Fibroblast of the aortic adventitia (primary cell): ENCODE measurements at regions not wholly inside any gene's neighbourhood (a gene's known extent, or its start where the extent isn't known, plus 50 kb on each side); places are given as distances from the start of the nearest gene placed in this dataset.
"Not testable (repeated sequence)": the region's sequence is repeated elsewhere in the genome, so short reads cannot be mapped to it uniquely, and the experiment has no call there.

Experiments
- DNase-seq: peaks from one replicate; pipeline ENCODE4 v3.0.0-alpha.2; 2010; ENCODE audit warnings: low read depth
- H3K4me3 ChIP-seq: 2 replicates; pipeline ENCODE4 v1.5.1; 2011; ENCODE audit warnings: low read depth, mild to moderate bottlenecking, control low read depth, low read length, moderate library complexity
- TF ChIP-seq, protein P1 (sequence below): IDR thresholded peaks from 2 replicates; pipeline ENCODE4 v1.5.1; 2011; ENCODE audit warnings: mild to moderate bottlenecking, low read length, control low read depth, inconsistent platforms; ENCODE audit not compliant: insufficient read depth

GRCh38 chr1:60942291-60942690 is 140.1 kb upstream of the NFIA start:
- no peak overlapping the region for H3K4me3 ChIP-seq
- TF ChIP-seq, protein P1, sequence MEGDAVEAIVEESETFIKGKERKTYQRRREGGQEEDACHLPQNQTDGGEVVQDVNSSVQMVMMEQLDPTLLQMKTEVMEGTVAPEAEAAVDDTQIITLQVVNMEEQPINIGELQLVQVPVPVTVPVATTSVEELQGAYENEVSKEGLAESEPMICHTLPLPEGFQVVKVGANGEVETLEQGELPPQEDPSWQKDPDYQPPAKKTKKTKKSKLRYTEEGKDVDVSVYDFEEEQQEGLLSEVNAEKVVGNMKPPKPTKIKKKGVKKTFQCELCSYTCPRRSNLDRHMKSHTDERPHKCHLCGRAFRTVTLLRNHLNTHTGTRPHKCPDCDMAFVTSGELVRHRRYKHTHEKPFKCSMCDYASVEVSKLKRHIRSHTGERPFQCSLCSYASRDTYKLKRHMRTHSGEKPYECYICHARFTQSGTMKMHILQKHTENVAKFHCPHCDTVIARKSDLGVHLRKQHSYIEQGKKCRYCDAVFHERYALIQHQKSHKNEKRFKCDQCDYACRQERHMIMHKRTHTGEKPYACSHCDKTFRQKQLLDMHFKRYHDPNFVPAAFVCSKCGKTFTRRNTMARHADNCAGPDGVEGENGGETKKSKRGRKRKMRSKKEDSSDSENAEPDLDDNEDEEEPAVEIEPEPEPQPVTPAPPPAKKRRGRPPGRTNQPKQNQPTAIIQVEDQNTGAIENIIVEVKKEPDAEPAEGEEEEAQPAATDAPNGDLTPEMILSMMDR, result no peak
- no peak for DNase-seq

DNA sequence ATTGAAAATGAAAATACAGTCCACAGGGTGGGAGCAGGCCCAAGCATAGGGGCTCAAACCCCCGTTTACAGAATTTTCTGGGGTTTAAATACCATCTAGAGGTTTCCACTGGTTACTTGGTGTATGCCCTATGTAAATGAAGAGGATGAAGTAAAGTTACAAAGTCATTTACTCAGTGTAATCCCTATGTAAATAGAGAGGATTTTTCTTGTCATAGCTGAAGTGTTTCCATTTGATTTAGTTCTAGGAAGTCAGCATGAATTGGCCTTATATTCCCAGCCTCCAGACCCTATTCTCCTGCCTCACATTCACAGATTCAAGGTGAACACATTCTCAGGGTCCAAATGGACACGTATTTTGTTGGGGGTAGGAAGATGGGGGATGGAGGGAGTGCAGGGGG is 141.7 kb upstream of the NFIA start:
- not testable (repeated sequence) for DNase-seq, H3K4me3 ChIP-seq

DNA sequence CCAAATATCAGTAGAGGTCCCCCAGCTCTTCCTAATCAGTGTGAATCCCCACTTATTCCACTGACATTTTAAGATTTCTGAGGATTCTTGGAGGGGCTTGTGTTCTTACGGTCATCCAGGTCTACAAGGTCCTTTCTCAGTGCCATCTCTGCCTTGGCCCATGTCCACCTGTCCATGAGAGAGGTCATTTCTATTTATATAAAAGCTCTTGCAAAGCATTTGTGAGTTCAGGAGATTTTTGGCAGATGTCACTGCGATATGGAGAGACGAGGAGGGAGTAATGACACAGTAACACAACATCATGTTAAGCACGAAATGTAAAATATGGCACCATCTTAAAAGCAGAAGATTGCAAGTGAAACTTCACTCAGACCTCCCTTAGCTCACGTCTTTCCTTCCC is 144.6 kb upstream of the NFIA start:
- no peak for DNase-seq
- TF ChIP-seq, protein P1, result no peak
- H3K4me3 ChIP-seq, result no peak overlapping the region

GRCh38 chr1:60936591-60937342 is 145.6 kb upstream of the NFIA start:
- no peak overlapping the region for H3K4me3 ChIP-seq
- TF ChIP-seq, protein P1, result no peak
- DNase-seq, result no peak

DNA sequence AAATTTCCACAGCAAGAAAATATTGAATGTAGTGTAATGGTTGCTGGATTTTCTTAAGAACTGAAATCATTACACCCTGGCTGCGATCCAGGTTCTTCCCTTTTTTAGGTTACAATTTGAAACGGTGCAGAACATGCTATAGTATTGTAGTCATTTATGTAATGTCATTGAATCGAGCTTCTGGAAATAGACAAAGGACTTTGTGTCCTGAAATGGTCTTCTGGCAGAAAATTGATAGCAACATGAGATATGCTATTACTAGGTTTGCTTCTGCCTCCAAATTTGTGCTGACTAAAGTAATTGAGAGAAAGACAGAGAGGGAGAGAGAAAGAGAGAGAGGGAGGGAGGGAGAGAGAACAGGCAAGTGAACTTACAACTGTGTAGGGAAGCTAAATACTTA is 146.2 kb upstream of the NFIA start:
- H3K4me3 ChIP-seq, result no peak overlapping the region
- DNase-seq, result peak; percentile 35
- TF ChIP-seq, protein P1, result no peak

- no peak overlapping the region for H3K4me3 ChIP-seq
- no peak for DNase-seq
- TF ChIP-seq, protein P1, result no peak
Observed at GRCh38 chr1:60935599-60936110, 146.7 kb upstream of the NFIA start.

DNA sequence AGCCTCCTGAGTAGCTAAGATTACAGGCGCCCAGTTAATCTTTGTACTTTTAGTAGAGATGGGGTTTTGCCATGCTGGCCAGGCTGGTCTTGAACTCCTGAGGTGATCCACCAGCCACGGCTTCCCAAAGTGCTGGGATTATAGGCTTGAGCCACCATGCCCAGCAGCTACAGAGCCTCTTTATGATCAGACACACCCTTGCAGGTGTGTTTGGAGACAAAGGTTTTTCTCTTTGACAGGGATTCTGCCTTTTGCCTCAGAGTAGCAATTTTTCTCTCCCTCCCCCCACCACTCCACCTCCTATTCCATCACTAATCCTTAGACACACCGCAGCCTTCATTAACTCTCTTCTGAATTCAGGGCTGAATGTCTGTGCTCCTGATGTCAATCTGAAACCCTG is 152.2 kb upstream of the NFIA start:
- no peak overlapping the region for H3K4me3 ChIP-seq
- TF ChIP-seq, protein P1, result no peak
- no peak for DNase-seq
